HL-60 (cell line): ENCODE measurements at regions not wholly inside any gene's neighbourhood (a gene's known extent, or its start where the extent isn't known, plus 50 kb on each side); places are given as distances from the start of the nearest gene placed in this dataset.

Experiments used
- DNase-seq, 2 experiments: peaks; one replicate each; pipeline ENCODE4 v3.0.0-alpha.2; 2010 to 2020; ENCODE audit warnings: low read depth in 1 of 2, low spot score in 1 of 2
- H3K27ac ChIP-seq: fragments of 250-450 bp; sonication (Bioruptor Pico); replicated peaks from 2 replicates; pipeline ENCODE4 v1.5.1; 2020; ENCODE audit warnings: mild to moderate bottlenecking, moderate library complexity
- H3K27me3 ChIP-seq: fragments of 250-450 bp; sonication (Bioruptor Pico); 2 replicates; pipeline ENCODE4 v1.5.1; 2021; ENCODE audit warnings: mild to moderate bottlenecking, moderate library complexity; ENCODE audit not compliant: insufficient read depth, poor library complexity, severe bottlenecking
- H3K4me3 ChIP-seq: replicated peaks from 2 replicates; pipeline ENCODE4 v1.5.1; 2011; ENCODE audit warnings: mild to moderate bottlenecking, control low read depth, low read length; ENCODE audit not compliant: insufficient read depth
- GABPA ChIP-seq: IDR thresholded peaks from 2 replicates; pipeline ENCODE4 v1.6.1; 2012; ENCODE audit warnings: low read depth
- POLR2AphosphoS5 ChIP-seq: IDR thresholded peaks from 2 replicates; pipeline ENCODE4 v1.6.1; 2012; ENCODE audit warnings: low read depth
- SPI1 ChIP-seq: IDR thresholded peaks from 2 replicates; pipeline ENCODE4 v1.6.1; 2012; ENCODE audit warnings: low read depth, mild to moderate bottlenecking, borderline replicate concordance
- TF ChIP-seq, protein P1 (sequence below): IDR thresholded peaks from 2 replicates; pipeline ENCODE4 v1.6.1; 2012; ENCODE audit warnings: low read depth; ENCODE audit not compliant: insufficient replicate concordance
- TF ChIP-seq, protein P2 (sequence below): IDR thresholded peaks from one replicate; pipeline ENCODE4 v1.5.1; 2011; ENCODE audit warnings: low read length, control low read depth, inconsistent platforms; ENCODE audit not compliant: insufficient read depth

DNA sequence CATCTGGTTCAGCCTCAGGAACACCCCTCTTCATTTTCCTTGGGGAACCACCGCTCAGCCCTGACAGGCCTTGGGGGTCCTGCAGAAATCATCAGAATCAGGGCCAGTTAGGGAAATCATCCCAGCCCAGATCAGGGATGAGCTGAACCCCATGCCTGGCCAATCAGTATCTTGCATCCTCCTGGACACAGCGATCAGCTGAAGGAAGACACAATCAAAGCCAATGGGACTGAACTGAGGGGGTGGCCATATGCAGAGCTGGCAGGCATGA is 395.4 kb downstream of the MATN1 start:
- H3K27ac ChIP-seq = no peak overlapping the region
- H3K4me3 ChIP-seq = no peak overlapping the region
- no peak for DNase-seq
- TF ChIP-seq GABPA (no peak), SPI1 (no peak), POLR2AphosphoS5 (no peak)
- TF ChIP-seq, protein P1, sequence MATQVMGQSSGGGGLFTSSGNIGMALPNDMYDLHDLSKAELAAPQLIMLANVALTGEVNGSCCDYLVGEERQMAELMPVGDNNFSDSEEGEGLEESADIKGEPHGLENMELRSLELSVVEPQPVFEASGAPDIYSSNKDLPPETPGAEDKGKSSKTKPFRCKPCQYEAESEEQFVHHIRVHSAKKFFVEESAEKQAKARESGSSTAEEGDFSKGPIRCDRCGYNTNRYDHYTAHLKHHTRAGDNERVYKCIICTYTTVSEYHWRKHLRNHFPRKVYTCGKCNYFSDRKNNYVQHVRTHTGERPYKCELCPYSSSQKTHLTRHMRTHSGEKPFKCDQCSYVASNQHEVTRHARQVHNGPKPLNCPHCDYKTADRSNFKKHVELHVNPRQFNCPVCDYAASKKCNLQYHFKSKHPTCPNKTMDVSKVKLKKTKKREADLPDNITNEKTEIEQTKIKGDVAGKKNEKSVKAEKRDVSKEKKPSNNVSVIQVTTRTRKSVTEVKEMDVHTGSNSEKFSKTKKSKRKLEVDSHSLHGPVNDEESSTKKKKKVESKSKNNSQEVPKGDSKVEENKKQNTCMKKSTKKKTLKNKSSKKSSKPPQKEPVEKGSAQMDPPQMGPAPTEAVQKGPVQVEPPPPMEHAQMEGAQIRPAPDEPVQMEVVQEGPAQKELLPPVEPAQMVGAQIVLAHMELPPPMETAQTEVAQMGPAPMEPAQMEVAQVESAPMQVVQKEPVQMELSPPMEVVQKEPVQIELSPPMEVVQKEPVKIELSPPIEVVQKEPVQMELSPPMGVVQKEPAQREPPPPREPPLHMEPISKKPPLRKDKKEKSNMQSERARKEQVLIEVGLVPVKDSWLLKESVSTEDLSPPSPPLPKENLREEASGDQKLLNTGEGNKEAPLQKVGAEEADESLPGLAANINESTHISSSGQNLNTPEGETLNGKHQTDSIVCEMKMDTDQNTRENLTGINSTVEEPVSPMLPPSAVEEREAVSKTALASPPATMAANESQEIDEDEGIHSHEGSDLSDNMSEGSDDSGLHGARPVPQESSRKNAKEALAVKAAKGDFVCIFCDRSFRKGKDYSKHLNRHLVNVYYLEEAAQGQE = no peak
- TF ChIP-seq, protein P2, sequence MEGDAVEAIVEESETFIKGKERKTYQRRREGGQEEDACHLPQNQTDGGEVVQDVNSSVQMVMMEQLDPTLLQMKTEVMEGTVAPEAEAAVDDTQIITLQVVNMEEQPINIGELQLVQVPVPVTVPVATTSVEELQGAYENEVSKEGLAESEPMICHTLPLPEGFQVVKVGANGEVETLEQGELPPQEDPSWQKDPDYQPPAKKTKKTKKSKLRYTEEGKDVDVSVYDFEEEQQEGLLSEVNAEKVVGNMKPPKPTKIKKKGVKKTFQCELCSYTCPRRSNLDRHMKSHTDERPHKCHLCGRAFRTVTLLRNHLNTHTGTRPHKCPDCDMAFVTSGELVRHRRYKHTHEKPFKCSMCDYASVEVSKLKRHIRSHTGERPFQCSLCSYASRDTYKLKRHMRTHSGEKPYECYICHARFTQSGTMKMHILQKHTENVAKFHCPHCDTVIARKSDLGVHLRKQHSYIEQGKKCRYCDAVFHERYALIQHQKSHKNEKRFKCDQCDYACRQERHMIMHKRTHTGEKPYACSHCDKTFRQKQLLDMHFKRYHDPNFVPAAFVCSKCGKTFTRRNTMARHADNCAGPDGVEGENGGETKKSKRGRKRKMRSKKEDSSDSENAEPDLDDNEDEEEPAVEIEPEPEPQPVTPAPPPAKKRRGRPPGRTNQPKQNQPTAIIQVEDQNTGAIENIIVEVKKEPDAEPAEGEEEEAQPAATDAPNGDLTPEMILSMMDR = no peak
- no peaks in the 10 kb centered on the region for H3K27me3 ChIP-seq

DNA sequence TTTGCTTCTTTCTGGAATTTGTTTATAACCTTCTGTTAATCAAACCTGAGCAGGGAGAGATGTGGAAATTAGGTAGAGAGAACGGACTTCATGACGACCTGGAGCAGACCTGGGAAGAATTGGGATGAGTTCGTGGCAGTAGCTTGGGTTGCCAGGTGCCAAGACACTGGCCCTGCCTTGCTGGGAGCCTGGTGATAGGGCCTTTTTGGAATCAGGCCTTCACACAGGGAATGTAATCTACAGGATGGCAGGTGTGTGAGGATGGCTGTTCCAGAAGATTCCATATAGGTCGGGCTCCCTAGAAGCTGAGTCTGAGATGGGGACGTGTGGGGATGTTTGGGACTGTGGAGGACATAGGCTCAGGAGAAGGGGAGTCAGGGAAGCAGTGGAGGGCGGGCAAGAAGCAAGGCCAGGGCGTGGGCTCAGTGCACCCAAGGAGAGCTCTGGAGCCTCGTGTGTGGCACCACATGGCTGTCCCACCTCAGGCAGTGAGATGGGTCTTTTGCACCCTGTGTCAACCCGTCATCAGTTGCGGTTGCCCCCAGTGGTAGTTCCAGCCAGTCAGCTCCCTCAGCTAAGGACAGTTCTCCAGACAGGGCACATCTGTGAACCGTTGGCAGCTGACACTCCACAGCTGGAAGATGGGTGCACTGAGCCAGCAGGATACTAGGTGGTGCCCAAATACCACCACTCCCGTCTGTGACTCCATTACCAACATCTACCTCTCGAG is 395.9 kb downstream of the MATN1 start:
- TF ChIP-seq GABPA = no peak
- TF ChIP-seq, protein P1 = no peak
- no peak for TF ChIP-seq SPI1
- TF ChIP-seq POLR2AphosphoS5 = no peak
- TF ChIP-seq, protein P2 = no peak
- H3K27ac ChIP-seq = no peak overlapping the region
- DNase-seq = no peak
- no peak overlapping the region for H3K4me3 ChIP-seq
- H3K27me3 ChIP-seq = no peaks in the 10 kb centered on the region

DNA sequence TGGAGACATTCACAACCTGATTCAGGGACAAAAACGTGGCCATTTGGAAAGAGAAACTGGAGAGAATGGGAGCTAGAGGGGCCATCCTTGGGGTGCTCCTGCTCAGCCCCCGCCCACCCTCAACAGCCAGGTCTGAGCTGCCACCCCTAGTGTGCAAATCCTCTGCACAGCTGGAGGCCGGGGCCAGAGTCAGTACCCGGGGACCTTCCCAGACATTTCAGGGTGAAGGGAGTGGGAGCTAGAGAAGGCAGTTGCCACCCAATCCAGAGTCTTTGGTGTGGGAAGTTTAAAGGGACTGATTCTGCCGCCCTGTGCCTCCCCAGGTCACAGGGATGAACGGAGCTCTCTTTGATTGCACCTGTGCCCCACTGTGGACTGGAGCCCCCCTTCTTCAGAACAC is 397.4 kb downstream of the MATN1 start:
- Histone ChIP-seq H3K4me3 (no peak overlapping the region), H3K27ac (no peak overlapping the region), H3K27me3 (no peaks in the 10 kb centered on the region)
- no peak for TF ChIP-seq SPI1
- TF ChIP-seq POLR2AphosphoS5 = no peak
- TF ChIP-seq, protein P1 = no peak
- no peak for TF ChIP-seq GABPA
- TF ChIP-seq, protein P2 = no peak
- no peak for DNase-seq
